ENCODE measurements at regions not wholly inside any gene's neighbourhood (a gene's known extent, or its start where the extent isn't known, plus 50 kb on each side); places are given as distances from the start of the nearest gene placed in this dataset.

GRCh38 chrX:3191796-3192195 lies 150.5 kb downstream of the ARSF start:
- FAIRE-seq: no peak
- DNase-seq (ENCODE audit: insufficient read length, low spot score): no peak
- TF ChIP-seq, protein P1, sequence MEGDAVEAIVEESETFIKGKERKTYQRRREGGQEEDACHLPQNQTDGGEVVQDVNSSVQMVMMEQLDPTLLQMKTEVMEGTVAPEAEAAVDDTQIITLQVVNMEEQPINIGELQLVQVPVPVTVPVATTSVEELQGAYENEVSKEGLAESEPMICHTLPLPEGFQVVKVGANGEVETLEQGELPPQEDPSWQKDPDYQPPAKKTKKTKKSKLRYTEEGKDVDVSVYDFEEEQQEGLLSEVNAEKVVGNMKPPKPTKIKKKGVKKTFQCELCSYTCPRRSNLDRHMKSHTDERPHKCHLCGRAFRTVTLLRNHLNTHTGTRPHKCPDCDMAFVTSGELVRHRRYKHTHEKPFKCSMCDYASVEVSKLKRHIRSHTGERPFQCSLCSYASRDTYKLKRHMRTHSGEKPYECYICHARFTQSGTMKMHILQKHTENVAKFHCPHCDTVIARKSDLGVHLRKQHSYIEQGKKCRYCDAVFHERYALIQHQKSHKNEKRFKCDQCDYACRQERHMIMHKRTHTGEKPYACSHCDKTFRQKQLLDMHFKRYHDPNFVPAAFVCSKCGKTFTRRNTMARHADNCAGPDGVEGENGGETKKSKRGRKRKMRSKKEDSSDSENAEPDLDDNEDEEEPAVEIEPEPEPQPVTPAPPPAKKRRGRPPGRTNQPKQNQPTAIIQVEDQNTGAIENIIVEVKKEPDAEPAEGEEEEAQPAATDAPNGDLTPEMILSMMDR (IDR thresholded peaks at IDR 0.05; ENCODE audit: insufficient read depth, missing control alignments): no peak

DNA sequence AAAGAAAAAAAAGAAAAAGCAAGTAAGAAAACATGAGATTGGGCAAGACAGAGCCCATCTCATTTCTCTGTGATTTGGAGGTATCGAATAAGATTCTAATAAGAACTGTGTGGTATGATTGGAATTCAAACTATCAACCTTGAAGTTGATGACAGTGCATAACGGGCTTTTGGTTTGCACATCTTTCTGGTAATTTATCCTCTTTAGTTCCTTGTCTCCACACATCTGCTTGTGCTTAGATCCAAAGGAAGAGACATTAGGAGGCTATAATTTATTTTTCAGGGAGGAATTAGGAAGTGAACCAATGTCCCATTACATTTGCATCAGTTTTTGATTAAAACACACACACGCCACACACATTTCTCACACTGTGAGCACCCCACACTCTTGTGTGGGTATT lies 149.9 kb downstream of the ARSF start:
- TF ChIP-seq, protein P1 (IDR thresholded peaks at IDR 0.05; ENCODE audit: insufficient read depth, missing control alignments): no peak
- DNase-seq (ENCODE audit: insufficient read length, low spot score) (no peak), FAIRE-seq (no peak)

GRCh38 chrX:3184176-3184930 lies 143.1 kb downstream of the ARSF start:
- FAIRE-seq (no peak), DNase-seq (ENCODE audit: insufficient read length, low spot score) (no peak)
- TF ChIP-seq, protein P1 (IDR thresholded peaks at IDR 0.05; ENCODE audit: insufficient read depth, missing control alignments): no peak

- TF ChIP-seq, protein P1 (IDR thresholded peaks at IDR 0.05; ENCODE audit: insufficient read depth, missing control alignments): no peak
- FAIRE-seq (no peak), DNase-seq (ENCODE audit: insufficient read length, low spot score) (no peak)
Observed at GRCh38 chrX:3181846-3182245, 140.6 kb downstream of the ARSF start.

DNA sequence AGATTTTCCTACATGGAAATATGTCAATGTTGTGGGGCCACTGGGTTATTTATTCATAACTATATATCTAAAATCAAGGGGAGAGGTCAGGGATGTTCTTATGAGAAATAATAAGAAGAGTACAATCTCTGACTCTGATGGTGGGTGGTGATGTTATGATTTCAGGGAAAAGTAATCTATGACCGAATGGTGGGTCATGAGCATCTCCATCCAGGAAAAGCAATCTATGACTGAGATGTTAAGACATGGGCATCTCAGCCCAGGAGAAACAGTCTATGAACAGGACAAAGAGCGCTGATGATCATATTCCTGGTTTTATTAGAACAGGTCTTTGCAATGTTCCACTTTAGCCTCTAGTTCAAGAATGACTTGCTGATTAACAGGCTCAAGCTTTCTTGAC lies 137.1 kb downstream of the ARSF start:
- TF ChIP-seq, protein P1 (IDR thresholded peaks at IDR 0.05; ENCODE audit: insufficient read depth, missing control alignments): no peak
- FAIRE-seq (no peak), DNase-seq (ENCODE audit: insufficient read length, low spot score) (no peak)

DNA sequence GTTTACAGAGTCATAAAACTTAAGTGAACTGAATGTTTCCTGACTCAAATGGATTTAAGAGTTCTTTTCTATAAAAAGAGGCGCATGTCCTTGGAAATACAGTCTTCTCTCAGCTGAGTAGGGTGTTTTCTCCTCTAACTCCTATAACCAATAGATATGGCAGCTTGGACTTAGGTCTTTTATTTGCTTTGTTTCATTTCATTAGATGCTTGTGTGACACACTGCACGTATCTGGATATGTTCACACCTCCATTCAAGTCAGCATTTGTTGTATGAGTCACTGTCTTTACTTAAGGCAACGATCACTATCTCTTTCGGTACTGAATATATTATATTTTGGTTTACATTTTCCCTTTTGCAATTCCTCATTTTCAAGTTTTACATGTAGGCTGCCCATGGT lies 136.6 kb downstream of the ARSF start:
- FAIRE-seq (no peak), DNase-seq (ENCODE audit: insufficient read length, low spot score) (no peak)
- TF ChIP-seq, protein P1 (IDR thresholded peaks at IDR 0.05; ENCODE audit: insufficient read depth, missing control alignments): no peak

DNA sequence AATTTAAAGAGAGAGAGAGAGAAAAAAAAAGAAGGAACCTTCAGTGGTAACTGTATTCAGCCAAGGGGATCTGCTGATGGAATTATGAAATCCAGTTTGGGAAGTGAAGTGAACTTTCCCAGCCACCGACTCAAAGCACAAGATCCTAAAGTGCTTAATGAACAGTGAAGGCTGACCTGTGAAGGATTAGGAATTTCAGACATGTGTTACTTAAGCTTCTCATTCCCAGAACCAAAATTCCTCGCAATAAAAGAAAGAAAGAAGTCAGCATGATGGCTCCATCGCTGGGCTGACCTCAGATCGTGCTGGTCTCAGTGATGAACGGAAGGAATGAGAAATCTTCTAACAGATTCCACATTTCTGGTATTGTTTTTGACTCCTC lies 135.2 kb downstream of the ARSF start:
- DNase-seq (ENCODE audit: insufficient read length, low spot score) (no peak), FAIRE-seq (no peak)
- TF ChIP-seq, protein P1 (IDR thresholded peaks at IDR 0.05; ENCODE audit: insufficient read depth, missing control alignments): no peak
